Stimulated activated CD4-positive, alpha-beta T cell treated with anti-CD3 and anti-CD28 coated beads, Interleukin-1b, Interleukin-23, amount 100 ng/mL, for 48 hours (primary cell): ENCODE measurements at regions not wholly inside any gene's neighbourhood (a gene's known extent, or its start where the extent isn't known, plus 50 kb on each side); places are given as distances from the start of the nearest gene placed in this dataset.

Experiments
- DNase-seq: peaks from one replicate; pipeline ENCODE4 v3.0.0-alpha.2; 2020

DNA sequence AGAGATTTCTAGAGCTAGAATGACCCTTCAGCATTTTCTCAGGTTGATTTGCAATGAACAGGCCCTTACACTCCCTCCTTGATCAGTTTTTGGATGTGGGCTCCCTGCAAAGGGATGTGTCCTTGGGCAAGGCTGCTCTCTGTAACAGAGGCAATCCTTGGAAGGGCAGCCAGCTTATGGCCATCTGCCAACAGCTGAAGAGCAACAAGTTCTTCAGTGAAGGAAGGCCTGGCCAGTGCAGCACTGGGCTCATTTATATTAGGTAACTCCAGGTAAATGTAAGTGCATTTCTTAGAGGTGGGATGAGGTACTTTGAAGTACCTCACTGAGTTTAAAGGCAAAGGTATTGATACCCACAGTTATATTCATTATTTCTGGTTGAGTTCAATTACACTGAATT lies 114.3 kb upstream of the KCNJ16 start:
- no peak for DNase-seq

DNA sequence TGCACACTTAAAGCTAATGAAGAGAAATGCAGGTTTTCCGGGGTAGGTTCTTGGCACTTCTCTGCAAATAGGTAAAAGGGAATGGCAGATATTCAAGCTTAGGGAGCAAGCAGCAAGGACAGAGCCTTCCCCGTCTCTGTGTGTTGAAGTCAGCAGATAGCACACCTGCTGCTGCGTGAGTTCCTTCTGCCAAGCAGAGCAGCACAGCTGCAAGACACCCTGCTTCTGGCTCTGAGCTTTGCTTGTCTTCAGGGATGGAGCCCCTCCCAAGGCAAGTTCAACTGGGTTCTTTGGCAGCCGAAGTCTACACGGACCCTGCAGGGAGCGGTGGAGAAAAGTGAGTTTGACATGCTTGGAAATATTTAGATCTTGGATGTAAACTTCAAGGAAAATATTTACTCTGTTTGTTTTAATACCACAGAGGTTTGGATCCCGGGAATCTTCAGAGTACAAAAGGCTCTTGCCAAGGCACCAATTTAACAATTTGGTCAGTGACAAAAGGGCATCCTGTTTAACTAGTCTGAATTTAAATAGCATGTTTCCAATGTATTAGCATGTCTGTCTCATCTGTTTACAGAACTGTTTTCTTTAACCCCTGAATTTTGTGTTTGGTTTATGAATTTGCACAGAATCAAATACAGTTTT lies 113.4 kb upstream of the KCNJ16 start:
- DNase-seq = no peak

- DNase-seq = no peak
Measured at GRCh38 chr17:69962436-69962995, 112.5 kb upstream of the KCNJ16 start.

DNA sequence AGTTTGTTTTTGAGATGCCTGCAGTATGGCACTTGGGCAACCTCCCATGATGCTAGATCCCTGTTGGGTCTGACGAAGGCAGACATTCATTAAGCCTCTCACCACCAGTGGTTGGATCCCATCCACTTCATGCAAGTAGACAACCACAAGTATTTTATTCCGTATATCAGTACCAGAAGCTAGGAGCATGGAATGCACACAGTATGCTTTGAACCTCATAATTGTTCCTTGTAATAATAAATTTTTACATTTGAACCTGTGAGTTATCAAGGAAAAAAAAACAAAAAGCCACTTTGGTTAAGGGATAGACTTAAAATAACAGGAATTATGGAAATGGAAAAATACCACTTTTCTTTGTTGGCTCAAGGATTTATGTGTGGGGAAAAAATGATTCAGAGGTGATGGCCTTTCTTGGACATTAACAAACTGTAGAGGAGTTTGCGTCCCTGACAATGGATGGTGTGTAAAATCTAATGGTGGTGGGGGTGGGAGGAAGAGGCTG lies 107.1 kb upstream of the KCNJ16 start:
- no peak for DNase-seq

DNA sequence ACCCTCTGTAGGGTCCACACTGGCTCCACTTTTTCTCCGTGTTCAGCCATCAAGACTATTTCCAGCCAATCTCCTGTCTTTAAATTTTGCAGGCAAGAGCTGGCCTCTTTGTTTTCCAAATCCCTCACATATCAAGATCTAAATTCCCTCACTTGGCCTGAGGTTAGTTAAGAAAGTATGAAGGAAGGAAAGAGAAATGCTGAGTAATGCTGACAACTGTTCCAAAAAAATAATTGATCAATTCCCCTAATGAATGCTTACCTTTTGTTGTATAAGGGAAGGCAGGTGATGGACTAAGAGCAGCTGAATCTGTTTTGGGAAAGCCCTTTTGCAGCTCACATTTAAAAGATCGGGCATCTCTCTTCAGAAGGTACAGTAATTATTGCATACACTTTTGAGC lies 105.1 kb upstream of the KCNJ16 start:
- DNase-seq = no peak

DNA sequence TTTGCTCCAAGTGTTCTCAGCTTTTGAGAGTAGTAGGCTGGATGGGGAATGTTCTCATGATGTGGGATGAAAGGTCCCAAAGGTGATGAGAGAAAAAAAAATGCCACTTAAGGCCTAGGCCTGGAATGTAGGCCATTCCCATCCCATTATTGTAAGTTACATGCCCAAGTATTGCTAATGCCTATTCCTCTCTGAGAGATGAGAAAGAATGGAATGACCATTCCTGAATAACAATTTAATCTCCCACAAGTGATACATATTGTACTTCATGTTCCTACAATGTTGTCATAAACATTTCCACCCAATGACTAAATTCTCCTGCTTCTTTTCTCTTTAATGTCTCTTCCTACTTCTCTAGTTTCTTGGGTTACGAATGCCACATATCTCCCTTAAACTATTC lies 102.8 kb upstream of the KCNJ16 start:
- no peak for DNase-seq

GRCh38 chr17:69975808-69976207 lies 99.2 kb upstream of the KCNJ16 start:
- DNase-seq = no peak

DNA sequence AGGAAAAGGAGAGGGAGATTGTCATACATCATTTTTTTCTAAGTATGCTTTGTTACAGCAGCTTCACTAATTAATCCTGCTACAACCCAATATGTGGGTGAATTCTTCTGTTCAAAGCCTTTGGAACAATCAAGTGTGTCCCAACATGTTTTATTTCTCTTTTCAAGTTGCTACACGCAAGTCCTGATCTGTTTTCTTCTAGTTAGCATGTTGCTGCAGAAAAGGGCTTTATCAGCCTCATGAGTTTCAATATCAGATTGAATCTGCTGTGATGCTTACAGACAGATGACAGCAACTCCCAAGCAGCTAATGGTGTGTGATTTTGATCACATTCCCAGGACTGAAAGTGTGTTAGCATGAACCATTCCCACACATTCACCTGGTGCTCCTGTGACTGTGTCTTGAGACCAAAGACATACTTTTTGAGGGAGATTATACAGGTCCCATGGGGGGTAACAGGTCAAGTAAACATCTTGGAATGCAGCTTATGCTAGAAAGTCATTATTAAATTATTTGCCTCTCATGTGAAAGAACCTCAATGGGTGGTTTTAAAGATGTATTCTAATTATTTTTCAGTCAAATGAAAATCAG lies 96.9 kb upstream of the KCNJ16 start:
- no peak for DNase-seq

- no peak for DNase-seq
Measured at GRCh38 chr17:69981441-69981840, 93.6 kb upstream of the KCNJ16 start.

DNA sequence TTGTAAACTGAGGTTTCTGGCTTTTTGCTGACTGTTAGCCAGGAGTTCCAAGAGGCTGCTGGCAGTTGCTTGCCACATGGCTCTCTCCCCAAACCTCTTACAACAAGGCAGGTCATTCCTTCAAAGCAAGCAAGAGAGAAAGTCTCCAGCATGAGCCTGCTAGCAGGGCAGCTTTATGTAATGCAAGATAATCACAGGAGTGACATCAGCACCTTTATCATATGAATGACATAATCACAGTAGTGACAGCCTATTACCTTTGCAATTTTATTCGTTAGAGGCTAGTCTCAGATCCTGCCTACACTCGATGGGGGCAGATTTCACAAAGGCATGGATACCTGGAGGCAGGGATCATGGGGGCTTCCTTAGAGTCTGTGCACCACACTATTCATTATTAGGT lies 79.5 kb upstream of the KCNJ16 start:
- DNase-seq = no peak

- no peak for DNase-seq
Measured at GRCh38 chr17:69997332-69997731, 77.7 kb upstream of the KCNJ16 start.

DNA sequence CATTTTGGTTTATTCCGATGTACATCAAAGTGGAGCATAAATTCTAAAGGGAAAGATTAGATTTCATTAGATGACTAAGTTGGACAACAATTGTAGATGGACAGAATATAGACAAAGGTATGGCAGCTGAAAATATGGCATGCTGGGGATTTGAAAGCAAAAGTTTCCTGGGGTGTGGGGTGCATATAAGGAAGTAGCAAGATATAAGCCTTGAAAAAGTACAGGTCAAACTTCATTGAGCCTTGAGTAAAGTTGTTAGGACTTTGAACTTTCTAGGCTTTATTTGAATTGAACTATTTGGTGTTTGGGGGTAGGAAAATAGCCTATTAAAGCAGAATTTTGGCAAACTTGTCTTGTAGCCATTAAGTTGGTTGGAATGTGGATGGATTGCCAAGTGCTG lies 75.8 kb upstream of the KCNJ16 start:
- no peak for DNase-seq

GRCh38 chr17:70006159-70006558 lies 68.9 kb upstream of the KCNJ16 start:
- DNase-seq = no peak

GRCh38 chr17:70011750-70012149 lies 63.3 kb upstream of the KCNJ16 start:
- DNase-seq = no peak

DNA sequence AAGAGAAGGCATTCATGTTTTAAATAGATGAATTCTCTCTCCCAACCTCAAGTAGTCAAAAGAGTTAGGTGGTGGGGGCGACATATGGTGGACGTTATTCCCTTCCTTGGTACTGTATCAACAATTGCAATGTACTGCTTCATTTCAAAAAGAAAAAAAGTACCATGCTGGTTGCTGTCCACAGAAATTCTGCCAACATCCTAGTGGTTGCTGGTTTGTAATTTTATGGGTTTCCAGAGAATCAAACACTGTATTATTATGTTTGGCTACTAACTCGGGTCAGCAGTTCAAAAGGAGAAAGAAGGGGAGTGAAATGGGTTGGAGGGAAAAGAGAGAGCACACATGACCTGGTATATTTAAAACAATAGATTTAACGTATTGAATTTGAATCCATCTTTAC lies 61.1 kb upstream of the KCNJ16 start:
- no peak for DNase-seq

DNA sequence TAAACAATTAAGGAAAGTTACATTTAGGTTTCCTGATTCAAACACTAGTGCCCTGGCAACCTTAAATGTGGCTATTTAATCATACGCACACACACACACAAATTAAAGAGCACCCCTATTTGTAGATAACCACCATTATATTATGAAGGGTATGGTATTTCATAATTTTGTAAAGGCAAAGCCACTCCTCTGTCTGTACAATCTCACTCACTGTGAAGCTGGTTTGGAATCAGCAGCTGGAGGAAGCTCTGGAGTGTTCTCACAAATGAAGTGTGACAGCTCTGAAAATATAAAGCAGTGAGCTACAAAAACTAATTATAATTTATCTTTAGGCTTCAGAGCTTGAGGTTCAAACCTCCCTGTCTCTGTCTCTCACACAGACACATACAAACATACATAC lies 57.9 kb upstream of the KCNJ16 start:
- DNase-seq = no peak

- no peak for DNase-seq
Measured at GRCh38 chr17:70017941-70018340, 57.1 kb upstream of the KCNJ16 start.

DNA sequence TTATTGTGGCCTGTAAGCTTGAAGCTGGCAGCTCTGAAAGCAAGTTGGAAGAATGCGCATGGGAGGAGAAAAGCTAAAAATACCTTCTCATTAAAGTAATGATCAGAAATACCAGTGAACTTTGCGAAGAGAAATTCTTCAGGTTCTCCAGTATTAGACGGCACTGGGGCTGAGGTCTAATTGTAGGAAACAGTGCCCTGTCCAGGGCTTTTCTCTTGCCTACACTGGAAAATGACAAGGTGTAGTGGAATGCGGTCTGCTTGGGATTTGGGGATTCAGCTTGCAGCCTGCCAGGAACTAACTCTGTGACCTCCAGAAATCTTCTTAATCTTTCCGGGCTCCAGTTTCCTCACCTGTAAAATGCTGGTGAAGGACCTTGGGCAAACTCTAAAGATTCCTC lies 53.3 kb upstream of the KCNJ16 start:
- DNase-seq = no peak

DNA sequence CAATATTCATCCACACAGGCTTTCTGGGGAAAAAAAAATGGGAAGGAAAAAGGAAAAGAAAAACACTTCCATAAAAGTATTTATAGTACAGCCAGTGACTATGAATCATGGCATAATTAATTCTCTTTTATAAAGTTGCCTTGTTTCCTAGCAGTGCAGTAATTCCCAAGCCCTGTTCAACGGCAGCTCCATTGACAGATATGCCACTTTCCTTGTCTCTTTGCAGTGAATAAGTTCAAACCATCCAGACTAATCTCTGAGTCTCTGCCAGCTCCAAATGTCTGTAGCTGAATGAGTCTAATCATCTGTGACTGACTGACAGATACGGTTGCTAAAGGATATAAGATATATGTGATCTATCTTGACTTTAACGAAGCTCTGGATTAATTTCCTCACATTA lies 52.9 kb upstream of the KCNJ16 start:
- no peak for DNase-seq

DNA sequence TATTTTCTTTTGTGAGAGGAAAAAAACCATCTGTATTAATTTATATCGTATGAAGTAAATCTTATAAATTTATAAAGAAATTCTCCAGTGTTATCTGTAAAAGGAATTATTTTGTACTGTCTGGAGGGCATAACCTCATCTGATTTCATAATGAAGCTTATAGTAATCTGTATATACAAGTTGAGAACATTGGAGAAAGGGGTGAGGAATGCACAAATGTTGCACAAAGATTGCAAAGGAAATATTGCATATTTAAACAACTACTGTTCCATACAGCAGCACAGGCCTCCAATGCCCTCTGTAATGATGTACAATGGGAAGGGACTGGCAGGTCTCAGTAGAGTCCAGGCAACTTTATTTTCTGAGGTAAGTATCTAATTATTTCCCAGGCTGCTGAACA lies 50.8 kb upstream of the KCNJ16 start:
- no peak for DNase-seq
